Right lobe of liver (tissue), 6 donors: ENCODE measurements at regions not wholly inside any gene's neighbourhood (a gene's known extent, or its start where the extent isn't known, plus 50 kb on each side); places are given as distances from the start of the nearest gene placed in this dataset.

Source experiments
- ATAC-seq, 4 donors: fragments of 200-7000 bp; cut with Tn5 transposase; one replicate each; pipeline ENCODE4 v1.9.1; 2020; ENCODE audit warnings: mild to moderate bottlenecking in 4 of 4, moderate library complexity in 4 of 4
- DNase-seq, 3 donors: peaks; one replicate each; pipeline ENCODE4 v3.0.0-alpha.2; 2020
- H3K27ac ChIP-seq, 3 donors: fragments of 200-600 bp; one replicate each; pipeline ENCODE4 v1.8.0; 2022
- H3K27me3 ChIP-seq, 2 donors: fragments of 200-600 bp; one replicate each; pipeline ENCODE4 v1.8.0; 2022
- H3K36me3 ChIP-seq, 4 donors: fragments of 200-600 bp; sonication (generic) in 1 of 4; one replicate each; pipeline versions ENCODE4 v1.5.1 to v1.8.0; 2017 to 2022; ENCODE audit warnings: control low read depth in 1 of 4
- H3K4me1 ChIP-seq, 4 donors: fragments of 200-600 bp; sonication (generic) in 1 of 4; one replicate each; pipeline versions ENCODE4 v1.5.1 to v1.8.0; 2017 to 2022; ENCODE audit warnings: control low read depth in 1 of 4
- H3K4me3 ChIP-seq, 3 donors: fragments of 200-600 bp; one replicate each; pipeline ENCODE4 v1.8.0; 2022
- H3K9me3 ChIP-seq, 4 donors: fragments of 200-600 bp; sonication (generic) in 1 of 4; one replicate each; pipeline versions ENCODE4 v1.5.1 to v1.8.0; 2017 to 2022; ENCODE audit warnings: control low read depth in 1 of 4
- POLR2A ChIP-seq: fragments of 450-650 bp; IDR thresholded peaks from one replicate; pipeline ENCODE4 v1.6.1; 2017; ENCODE audit warnings: antibody characterized with exemption, mild to moderate bottlenecking
- WGBS: methylation state at CpG from one replicate; pipeline ENCODE4 v1.1.6; 2018; ENCODE audit warnings: low coverage, low lambda C conversion rate; ENCODE audit not compliant: insufficient coverage; ENCODE audit errors: missing lambda C conversion rate; 5-methylcytosine and 5-hydroxymethylcytosine counted together
- intact Hi-C, 2 donors: fragments of 100-400 bp; cut with DNase I; formaldehyde crosslinking; loops; one replicate each; pipeline versions ENCODE4 v1.11.2 to v1.14.1; 2022
- TF ChIP-seq, protein P1 (sequence below), 4 donors: fragments of 200-600 bp in 3 of 4; fragments of 450-650 bp in 1 of 4; IDR thresholded peaks; one replicate each; pipeline versions ENCODE4 v1.5.1 to v1.8.0; 2016 to 2022; ENCODE audit warnings: antibody characterized with exemption in 4 of 4, mild to moderate bottlenecking in 2 of 4
- donor health status: DM: no; HTN: yes; CAD: no.
- donor health status: DM: no; HTN: no; CAD: no.
- donor health status: DM: no; HTN: no; CAD: no.
- donor health status: DM: no; HTN: yes; CAD: no.
- donor health status: DM: no; HTN: yes; CAD: no.

DNA sequence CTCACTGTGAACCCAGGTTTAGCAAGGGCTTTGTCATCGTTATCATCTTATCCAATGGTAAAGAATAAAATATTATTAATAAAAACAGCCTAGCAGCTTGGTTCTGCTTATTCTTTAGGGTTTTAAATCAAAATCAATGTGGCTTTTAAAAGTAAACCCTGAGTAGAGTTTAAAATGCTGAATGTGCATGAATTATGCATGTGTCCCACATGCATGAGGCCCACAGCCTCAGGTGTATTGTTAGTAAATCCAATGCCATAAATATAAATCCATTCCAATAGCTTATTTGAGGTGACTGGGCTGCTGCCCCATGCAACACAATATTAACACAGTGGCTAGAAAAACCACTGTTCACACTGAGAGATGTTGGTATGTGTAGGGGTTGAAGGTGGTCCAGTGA lies 254.1 kb downstream of the HNMT start:
- H3K4me1 ChIP-seq = no peaks in the 10 kb centered on the region
- no peaks in the 10 kb centered on the region for H3K9me3 ChIP-seq
- H3K27me3 ChIP-seq = no peaks in the 10 kb centered on the region
- H3K27ac ChIP-seq = no peak overlapping the region
- intact Hi-C loops = no loop called here
- 84% methylated on average over 1 of the region's 1 CpG for WGBS
- TF ChIP-seq, protein P1, sequence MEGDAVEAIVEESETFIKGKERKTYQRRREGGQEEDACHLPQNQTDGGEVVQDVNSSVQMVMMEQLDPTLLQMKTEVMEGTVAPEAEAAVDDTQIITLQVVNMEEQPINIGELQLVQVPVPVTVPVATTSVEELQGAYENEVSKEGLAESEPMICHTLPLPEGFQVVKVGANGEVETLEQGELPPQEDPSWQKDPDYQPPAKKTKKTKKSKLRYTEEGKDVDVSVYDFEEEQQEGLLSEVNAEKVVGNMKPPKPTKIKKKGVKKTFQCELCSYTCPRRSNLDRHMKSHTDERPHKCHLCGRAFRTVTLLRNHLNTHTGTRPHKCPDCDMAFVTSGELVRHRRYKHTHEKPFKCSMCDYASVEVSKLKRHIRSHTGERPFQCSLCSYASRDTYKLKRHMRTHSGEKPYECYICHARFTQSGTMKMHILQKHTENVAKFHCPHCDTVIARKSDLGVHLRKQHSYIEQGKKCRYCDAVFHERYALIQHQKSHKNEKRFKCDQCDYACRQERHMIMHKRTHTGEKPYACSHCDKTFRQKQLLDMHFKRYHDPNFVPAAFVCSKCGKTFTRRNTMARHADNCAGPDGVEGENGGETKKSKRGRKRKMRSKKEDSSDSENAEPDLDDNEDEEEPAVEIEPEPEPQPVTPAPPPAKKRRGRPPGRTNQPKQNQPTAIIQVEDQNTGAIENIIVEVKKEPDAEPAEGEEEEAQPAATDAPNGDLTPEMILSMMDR (IDR thresholded peaks at IDR 0.05) = no peak
- no peak for TF ChIP-seq POLR2A
- ATAC-seq = no peak
- DNase-seq = no peak
- H3K36me3 ChIP-seq = no peaks in the 10 kb centered on the region
- H3K4me3 ChIP-seq = no peak overlapping the region

DNA sequence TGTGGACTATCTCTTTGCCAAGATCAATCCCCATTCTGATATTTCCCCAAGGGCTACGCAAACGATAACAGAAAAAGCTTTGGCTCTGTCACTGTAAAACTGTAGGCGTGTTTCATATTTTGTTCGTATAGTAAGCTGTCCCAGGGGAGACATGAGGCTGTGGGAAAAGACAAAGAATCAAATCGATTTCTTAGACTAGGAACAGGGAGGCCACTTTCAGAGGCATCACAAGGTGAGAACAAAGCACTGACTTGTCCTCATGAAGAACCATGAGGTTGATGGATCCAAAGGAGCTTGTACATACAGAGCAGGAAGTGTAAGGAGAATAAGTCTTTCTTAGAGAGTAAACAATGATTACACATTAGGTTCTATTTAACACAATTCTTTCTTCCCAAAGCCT lies 255.7 kb downstream of the HNMT start:
- no peaks in the 10 kb centered on the region for H3K4me1 ChIP-seq
- no peak overlapping the region for H3K27ac ChIP-seq
- intact Hi-C loops = no loop called here
- no peaks in the 10 kb centered on the region for H3K9me3 ChIP-seq
- DNase-seq (no peak), ATAC-seq (no peak)
- H3K27me3 ChIP-seq = no peaks in the 10 kb centered on the region
- TF ChIP-seq, protein P1 (IDR thresholded peaks at IDR 0.05) = no peak
- no peak for TF ChIP-seq POLR2A
- WGBS = 76% methylated on average over 5 of the region's 5 CpGs
- H3K4me3 ChIP-seq = no peak overlapping the region
- H3K36me3 ChIP-seq = no peaks in the 10 kb centered on the region

DNA sequence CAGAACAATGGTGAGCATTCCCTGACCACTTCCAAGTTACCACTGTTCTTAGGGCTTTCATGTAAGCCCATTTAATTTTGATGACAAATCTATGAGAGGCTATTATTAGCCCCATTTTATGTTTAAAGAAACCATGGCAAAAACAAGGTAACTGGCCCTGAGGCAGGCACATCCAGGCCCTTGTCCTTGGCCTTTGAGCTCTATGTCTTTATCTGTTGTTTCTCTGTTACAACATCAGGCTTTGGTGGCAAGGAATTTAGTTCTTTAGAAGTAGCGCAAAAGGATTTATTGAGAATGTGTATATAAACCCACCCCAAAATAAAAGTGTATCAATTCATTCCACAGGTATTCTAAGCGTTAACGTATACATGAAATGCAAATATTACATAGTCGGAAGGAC lies 257.1 kb downstream of the HNMT start:
- Histone ChIP-seq H3K27me3 (no peaks in the 10 kb centered on the region), H3K4me1 (no peaks in the 10 kb centered on the region), H3K9me3 (no peaks in the 10 kb centered on the region), H3K36me3 (no peaks in the 10 kb centered on the region), H3K4me3 (no peak overlapping the region), H3K27ac (no peak overlapping the region)
- no peak for DNase-seq
- 95% methylated on average over 4 of the region's 4 CpGs for WGBS
- intact Hi-C loops = no loop called here
- ATAC-seq = no peak
- no peak for TF ChIP-seq POLR2A

DNA sequence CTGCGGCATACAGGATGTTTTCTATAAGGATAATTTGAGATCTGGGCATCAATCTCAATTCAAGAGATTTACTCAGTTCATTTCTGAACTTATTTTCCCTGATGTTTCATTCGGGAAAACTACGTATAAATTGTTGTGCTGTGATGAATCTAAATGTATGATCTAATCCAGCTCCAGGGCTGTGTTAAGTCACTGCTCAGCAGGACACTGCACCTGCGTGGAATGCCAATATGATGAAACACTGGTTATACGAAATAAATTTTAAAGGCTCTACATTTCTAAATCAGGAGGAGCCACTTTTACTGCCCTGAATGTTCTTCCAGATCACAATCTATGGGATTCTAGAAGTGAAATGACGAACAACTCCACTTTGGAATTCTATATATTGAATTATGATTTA lies 259.0 kb downstream of the HNMT start:
- H3K27ac ChIP-seq = no peak overlapping the region
- ATAC-seq (no peak), DNase-seq (no peak)
- H3K27me3 ChIP-seq = no peaks in the 10 kb centered on the region
- H3K4me1 ChIP-seq = no peaks in the 10 kb centered on the region
- H3K36me3 ChIP-seq = no peaks in the 10 kb centered on the region
- no peaks in the 10 kb centered on the region for H3K9me3 ChIP-seq
- TF ChIP-seq POLR2A = no peak
- TF ChIP-seq, protein P1 (IDR thresholded peaks at IDR 0.05) = no peak
- no peak overlapping the region for H3K4me3 ChIP-seq
- intact Hi-C loops = no loop called here
- 80% methylated on average over 6 of the region's 6 CpGs for WGBS

DNA sequence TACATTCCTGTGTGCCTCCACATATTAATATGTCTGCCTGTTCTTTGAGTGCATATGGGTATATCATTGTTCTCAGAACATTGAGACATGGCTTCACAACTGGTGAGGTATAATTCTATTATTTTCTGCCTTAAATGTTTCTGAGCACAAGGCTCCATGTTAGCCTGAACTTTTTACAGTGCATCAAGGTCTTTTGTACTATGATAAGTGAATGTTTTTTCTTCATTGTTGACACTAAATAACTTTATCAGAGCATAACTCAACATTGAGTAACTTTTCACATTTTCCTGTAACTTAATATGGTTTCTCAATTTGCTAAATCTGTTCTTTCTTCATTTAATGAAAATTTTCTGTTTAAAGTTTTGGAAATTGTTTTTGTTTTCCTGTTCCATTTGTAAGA lies 262.9 kb downstream of the HNMT start:
- H3K9me3 ChIP-seq = no peaks in the 10 kb centered on the region
- no peak for ATAC-seq
- no peak overlapping the region for H3K4me3 ChIP-seq
- H3K36me3 ChIP-seq = no peaks in the 10 kb centered on the region
- H3K4me1 ChIP-seq = no peaks in the 10 kb centered on the region
- no peaks in the 10 kb centered on the region for H3K27me3 ChIP-seq
- no peak overlapping the region for H3K27ac ChIP-seq
- no peak for DNase-seq
- TF ChIP-seq, protein P1 (IDR thresholded peaks at IDR 0.05) = no peak
- no peak for TF ChIP-seq POLR2A
- intact Hi-C loops = no loop called here
